Hepatic stellate cell (primary cell): ENCODE measurements at regions not wholly inside any gene's neighbourhood (a gene's known extent, or its start where the extent isn't known, plus 50 kb on each side); places are given as distances from the start of the nearest gene placed in this dataset.
A peak's percentile ranks its signal among the peaks of the same experiment; 100 is the strongest.
"Not testable (repeated sequence)": the region's sequence is repeated elsewhere in the genome, so short reads cannot be mapped to it uniquely, and the experiment has no call there.

Experiments
- DNase-seq: peaks from one replicate; pipeline ENCODE4 v3.0.0; 2011; ENCODE audit warnings: low spot score

- not testable (repeated sequence) for DNase-seq
These were observed 194.2 kb upstream of the FBXL4 start for GRCh38 chr6:99141906-99142305.

GRCh38 chr6:99138445-99138844, 190.7 kb upstream of the FBXL4 start:
- DNase-seq: no peak

GRCh38 chr6:99137314-99137713, 189.6 kb upstream of the FBXL4 start:
- DNase-seq: no peak

GRCh38 chr6:99136488-99136887, 188.7 kb upstream of the FBXL4 start:
- no peak for DNase-seq

- no peak for DNase-seq
These were observed 184.4 kb upstream of the FBXL4 start for GRCh38 chr6:99132026-99132635.

GRCh38 chr6:99130897-99131873, 183.4 kb upstream of the FBXL4 start:
- no peak for DNase-seq

- DNase-seq: no peak
These were observed 182.1 kb upstream of the FBXL4 start for GRCh38 chr6:99129835-99130234.

GRCh38 chr6:99121748-99122147, 174.0 kb upstream of the FBXL4 start:
- no peak for DNase-seq

GRCh38 chr6:99120641-99121040, 172.9 kb upstream of the FBXL4 start:
- no peak for DNase-seq

GRCh38 chr6:99119109-99120031, 171.6 kb upstream of the FBXL4 start:
- DNase-seq: peak; percentile 23

GRCh38 chr6:99114769-99115406, 167.1 kb upstream of the FBXL4 start:
- no peak for DNase-seq

GRCh38 chr6:99111590-99111989, 163.8 kb upstream of the FBXL4 start:
- DNase-seq: no peak

- no peak for DNase-seq
These were observed 162.3 kb upstream of the FBXL4 start for GRCh38 chr6:99110029-99110428.

GRCh38 chr6:99104218-99104617, 156.5 kb upstream of the FBXL4 start:
- no peak for DNase-seq

- DNase-seq: no peak
These were observed 151.5 kb upstream of the FBXL4 start for GRCh38 chr6:99099243-99099642.

GRCh38 chr6:99096170-99096569, 148.4 kb upstream of the FBXL4 start:
- no peak for DNase-seq

- DNase-seq: no peak
These were observed 145.9 kb upstream of the FBXL4 start for GRCh38 chr6:99093456-99094190.

- DNase-seq: no peak
These were observed 144.7 kb upstream of the FBXL4 start for GRCh38 chr6:99092461-99092860.

GRCh38 chr6:99091985-99092384, 144.2 kb upstream of the FBXL4 start:
- no peak for DNase-seq

GRCh38 chr6:99080191-99080590, 132.4 kb upstream of the FBXL4 start:
- DNase-seq: no peak

GRCh38 chr6:99079058-99079457, 131.3 kb upstream of the FBXL4 start:
- no peak for DNase-seq
